ENCODE measurements at regions not wholly inside any gene's neighbourhood (a gene's known extent, or its start where the extent isn't known, plus 50 kb on each side); places are given as distances from the start of the nearest gene placed in this dataset.

DNA sequence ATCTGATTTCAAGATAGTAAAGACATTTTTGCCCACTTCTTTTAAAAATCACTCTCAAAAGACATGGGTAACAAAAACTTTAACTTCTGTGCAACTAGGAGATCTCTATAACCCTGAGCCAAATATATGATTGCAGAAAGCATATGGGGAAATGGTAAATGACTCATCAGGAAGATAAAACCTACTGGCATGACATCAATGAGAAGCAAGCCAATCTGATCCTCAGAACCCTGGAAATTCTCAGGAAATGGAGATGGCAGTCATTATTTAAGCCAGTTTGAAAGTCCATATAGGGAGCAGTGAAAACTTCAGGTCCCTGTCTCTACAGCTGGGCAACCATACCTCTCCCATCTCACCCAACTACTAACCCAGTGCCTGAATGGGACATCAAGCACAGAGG lies 249.7 kb upstream of the NREP start:
- FAIRE-seq (peak; percentile 72), DNase-seq (ENCODE audit: low read depth) (peak; percentile 69)
- Histone ChIP-seq H3K4me1 (ENCODE audit: insufficient read depth, low read length) (peaks cover 33% of the 10 kb centered on the region), H3K27me3 (ENCODE audit: insufficient read depth, low read length) (no peaks in the 10 kb centered on the region), H3K27ac (ENCODE audit: low read depth, low read length) (peak overlapping the region; percentile 96), H3K79me2 (ENCODE audit: insufficient read depth, low read length) (no peaks in the 10 kb centered on the region), H3K9me3 (ENCODE audit: insufficient read depth, low read depth, low read length) (no peaks in the 10 kb centered on the region), H3K4me2 (ENCODE audit: low read length) (no peak overlapping the region), H4K20me1 (ENCODE audit: insufficient read depth, low read length) (no peaks in the 10 kb centered on the region), H2AFZ (ENCODE audit: low read depth, low read length) (peak overlapping the region; percentile 1), H3K4me3 (ENCODE audit: insufficient read depth, low read depth, low read length) (no peak overlapping the region), H3K9ac (ENCODE audit: low read length) (no peak overlapping the region), H3K36me3 (ENCODE audit: insufficient read depth, low read length) (no peaks in the 10 kb centered on the region)
- Mint-ChIP-seq H3K4me1 (ENCODE audit: low read depth, unreplicated experiment) (peaks cover 21% of the 10 kb centered on the region), H3K27me3 (ENCODE audit: low read depth, unreplicated experiment) (no peaks in the 10 kb centered on the region), H3K36me3 (ENCODE audit: low read depth, unreplicated experiment) (no peaks in the 10 kb centered on the region), H3K9me3 (ENCODE audit: unreplicated experiment) (no peaks in the 10 kb centered on the region), H3K4me3 (ENCODE audit: unreplicated experiment) (no peak overlapping the region), H3K27ac (ENCODE audit: unreplicated experiment) (no peak overlapping the region)
- no peak for TF ChIP-seq EZH2 (IDR thresholded peaks at IDR 0.05; ENCODE audit: insufficient read depth, low read length)

DNA sequence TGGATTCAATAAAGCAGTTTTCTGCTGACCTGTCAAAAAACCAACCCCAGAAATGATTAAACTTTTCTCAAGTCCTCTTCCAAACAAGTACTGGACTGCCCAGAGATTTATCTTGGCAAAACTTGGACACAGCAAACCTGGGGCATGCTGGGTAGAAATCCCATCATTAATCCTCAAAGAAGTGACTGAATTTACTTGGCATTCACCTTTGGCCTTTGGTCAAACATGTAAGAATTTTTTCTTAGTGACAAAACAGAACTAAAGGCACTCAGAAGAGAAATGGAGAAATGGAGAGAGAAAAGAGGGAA lies 248.6 kb upstream of the NREP start:
- Histone ChIP-seq H3K4me2 (ENCODE audit: low read length) (no peak overlapping the region), H4K20me1 (ENCODE audit: insufficient read depth, low read length) (no peaks in the 10 kb centered on the region), H3K9me3 (ENCODE audit: insufficient read depth, low read depth, low read length) (no peaks in the 10 kb centered on the region), H2AFZ (ENCODE audit: low read depth, low read length) (no peak overlapping the region), H3K36me3 (ENCODE audit: insufficient read depth, low read length) (no peaks in the 10 kb centered on the region), H3K79me2 (ENCODE audit: insufficient read depth, low read length) (no peaks in the 10 kb centered on the region), H3K4me3 (ENCODE audit: insufficient read depth, low read depth, low read length) (no peak overlapping the region), H3K27me3 (ENCODE audit: insufficient read depth, low read length) (no peaks in the 10 kb centered on the region), H3K4me1 (ENCODE audit: insufficient read depth, low read length) (peaks cover 33% of the 10 kb centered on the region), H3K9ac (ENCODE audit: low read length) (peak overlapping the region; percentile 74), H3K27ac (ENCODE audit: low read depth, low read length) (peak overlapping the region; percentile 96)
- peak overlapping the region; percentile 49 for H3K27ac Mint-ChIP-seq (ENCODE audit: unreplicated experiment)
- DNase-seq (ENCODE audit: low read depth) (peak; percentile 96), FAIRE-seq (peak; percentile 94)
- H3K27me3 Mint-ChIP-seq (ENCODE audit: low read depth, unreplicated experiment) = no peaks in the 10 kb centered on the region
- no peak overlapping the region for H3K4me3 Mint-ChIP-seq (ENCODE audit: unreplicated experiment)
- TF ChIP-seq, protein P1, sequence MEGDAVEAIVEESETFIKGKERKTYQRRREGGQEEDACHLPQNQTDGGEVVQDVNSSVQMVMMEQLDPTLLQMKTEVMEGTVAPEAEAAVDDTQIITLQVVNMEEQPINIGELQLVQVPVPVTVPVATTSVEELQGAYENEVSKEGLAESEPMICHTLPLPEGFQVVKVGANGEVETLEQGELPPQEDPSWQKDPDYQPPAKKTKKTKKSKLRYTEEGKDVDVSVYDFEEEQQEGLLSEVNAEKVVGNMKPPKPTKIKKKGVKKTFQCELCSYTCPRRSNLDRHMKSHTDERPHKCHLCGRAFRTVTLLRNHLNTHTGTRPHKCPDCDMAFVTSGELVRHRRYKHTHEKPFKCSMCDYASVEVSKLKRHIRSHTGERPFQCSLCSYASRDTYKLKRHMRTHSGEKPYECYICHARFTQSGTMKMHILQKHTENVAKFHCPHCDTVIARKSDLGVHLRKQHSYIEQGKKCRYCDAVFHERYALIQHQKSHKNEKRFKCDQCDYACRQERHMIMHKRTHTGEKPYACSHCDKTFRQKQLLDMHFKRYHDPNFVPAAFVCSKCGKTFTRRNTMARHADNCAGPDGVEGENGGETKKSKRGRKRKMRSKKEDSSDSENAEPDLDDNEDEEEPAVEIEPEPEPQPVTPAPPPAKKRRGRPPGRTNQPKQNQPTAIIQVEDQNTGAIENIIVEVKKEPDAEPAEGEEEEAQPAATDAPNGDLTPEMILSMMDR (IDR thresholded peaks at IDR 0.05; ENCODE audit: insufficient read depth, low read depth, low read length) = no peak
- TF ChIP-seq EZH2 (IDR thresholded peaks at IDR 0.05; ENCODE audit: insufficient read depth, low read length) = no peak
- H3K36me3 Mint-ChIP-seq (ENCODE audit: low read depth, unreplicated experiment) = no peaks in the 10 kb centered on the region
- H3K9me3 Mint-ChIP-seq (ENCODE audit: unreplicated experiment) = no peaks in the 10 kb centered on the region
- peaks cover 21% of the 10 kb centered on the region for H3K4me1 Mint-ChIP-seq (ENCODE audit: low read depth, unreplicated experiment)

DNA sequence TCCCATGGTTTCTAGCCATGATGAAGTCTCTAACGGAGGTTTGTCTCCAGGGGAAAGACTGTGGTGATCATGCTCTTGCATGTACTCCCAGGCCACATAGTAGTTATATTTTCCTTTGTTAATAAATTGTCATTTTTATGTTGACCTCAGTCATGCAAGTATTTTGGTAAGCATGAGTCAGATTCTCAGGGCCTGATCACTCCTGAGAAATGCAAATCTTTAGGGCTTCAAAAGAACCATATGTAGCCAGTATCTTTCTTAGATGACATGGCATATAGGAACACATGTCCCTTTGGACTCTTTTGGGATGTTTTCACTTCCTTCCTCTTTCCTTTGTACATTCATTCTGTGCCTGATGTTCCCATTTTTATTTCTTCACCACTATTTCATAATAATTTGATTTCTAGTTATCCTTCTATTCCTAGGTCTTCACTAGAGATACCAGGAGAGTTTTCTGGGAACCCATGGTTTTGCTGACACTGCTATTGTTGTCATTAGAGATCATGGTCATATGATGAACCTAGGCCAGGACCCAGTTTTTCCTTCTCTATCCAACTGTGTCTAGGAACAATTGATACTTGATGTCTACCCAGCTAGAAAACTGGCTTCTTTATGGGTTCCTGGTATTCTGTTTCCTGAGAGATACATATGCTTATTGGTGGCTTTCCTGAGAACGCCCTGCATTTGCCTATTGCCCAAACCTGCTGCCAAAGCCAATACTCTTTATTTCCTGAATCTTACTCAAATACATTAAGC lies 248.1 kb upstream of the NREP start:
- H3K36me3 Mint-ChIP-seq (ENCODE audit: low read depth, unreplicated experiment) = no peaks in the 10 kb centered on the region
- peaks cover 22% of the 10 kb centered on the region for H3K4me1 Mint-ChIP-seq (ENCODE audit: low read depth, unreplicated experiment)
- no peak overlapping the region for H2AFZ ChIP-seq (ENCODE audit: low read depth, low read length)
- no peaks in the 10 kb centered on the region for H3K36me3 ChIP-seq (ENCODE audit: insufficient read depth, low read length)
- H3K4me1 ChIP-seq (ENCODE audit: insufficient read depth, low read length) = peaks cover 35% of the 10 kb centered on the region
- peak; percentile 91 for DNase-seq (ENCODE audit: low read depth)
- H3K9me3 Mint-ChIP-seq (ENCODE audit: unreplicated experiment) = no peaks in the 10 kb centered on the region
- TF ChIP-seq EZH2 (IDR thresholded peaks at IDR 0.05; ENCODE audit: insufficient read depth, low read length) = no peak
- TF ChIP-seq, protein P1 (IDR thresholded peaks at IDR 0.05; ENCODE audit: insufficient read depth, low read depth, low read length) = no peak
- H3K9me3 ChIP-seq (ENCODE audit: insufficient read depth, low read depth, low read length) = no peaks in the 10 kb centered on the region
- H3K27ac Mint-ChIP-seq (ENCODE audit: unreplicated experiment) = peak overlapping the region; percentile 49
- H3K27me3 ChIP-seq (ENCODE audit: insufficient read depth, low read length) = no peaks in the 10 kb centered on the region
- H3K9ac ChIP-seq (ENCODE audit: low read length) = peak overlapping the region; percentile 74
- H3K4me3 ChIP-seq (ENCODE audit: insufficient read depth, low read depth, low read length) = no peak overlapping the region
- H3K4me2 ChIP-seq (ENCODE audit: low read length) = peak overlapping the region; percentile 24
- no peaks in the 10 kb centered on the region for H4K20me1 ChIP-seq (ENCODE audit: insufficient read depth, low read length)
- H3K27me3 Mint-ChIP-seq (ENCODE audit: low read depth, unreplicated experiment) = no peaks in the 10 kb centered on the region
- H3K27ac ChIP-seq (ENCODE audit: low read depth, low read length) = peak overlapping the region; percentile 96
- H3K79me2 ChIP-seq (ENCODE audit: insufficient read depth, low read length) = no peaks in the 10 kb centered on the region
- no peak overlapping the region for H3K4me3 Mint-ChIP-seq (ENCODE audit: unreplicated experiment)
- peak; percentile 97 for FAIRE-seq

Measured in astrocyte (in vitro differentiated cells and primary cell).